RWPE1 (cell line): ENCODE measurements at regions not wholly inside any gene's neighbourhood (a gene's known extent, or its start where the extent isn't known, plus 50 kb on each side); places are given as distances from the start of the nearest gene placed in this dataset.
"Not testable (repeated sequence)": the region's sequence is repeated elsewhere in the genome, so short reads cannot be mapped to it uniquely, and the experiment has no call there.

Experiments used
- CTCF ChIA-PET: fragments of 350-600 bp; sonication (Branson Sonifier 250); formaldehyde crosslinking; extraction: SDS; loops from one replicate; lab custom pipeline; 2021; lab: Yijun Ruan, JAX
- POLR2A ChIA-PET: fragments of 400-600 bp; formaldehyde crosslinking; extraction: SDS; loops from one replicate; lab custom pipeline; 2020; ENCODE audit warnings: antibody characterized with exemption; ENCODE audit not compliant: low non-redundant PET; lab: Yijun Ruan, JAX
- DNase-seq: peaks from one replicate; pipeline ENCODE4 v3.0.0; 2012; ENCODE audit warnings: low spot score
- H3K27ac ChIP-seq: fragments of 450-650 bp; 2 replicates; pipeline ENCODE4 v1.5.1; 2017
- TF ChIP-seq, protein P1 (sequence below): fragments of 450-650 bp; conservative IDR thresholded peaks from 2 replicates; pipeline ENCODE4 v1.5.1; 2017; ENCODE audit warnings: low read depth, mild to moderate bottlenecking

- CTCF ChIA-PET: interaction anchor here (0.7 kb wide), 1 partner anchor 43 kb away, joined by 5 read pairs; no protein-coding TSS in a partner anchor
- TF ChIP-seq, protein P1, sequence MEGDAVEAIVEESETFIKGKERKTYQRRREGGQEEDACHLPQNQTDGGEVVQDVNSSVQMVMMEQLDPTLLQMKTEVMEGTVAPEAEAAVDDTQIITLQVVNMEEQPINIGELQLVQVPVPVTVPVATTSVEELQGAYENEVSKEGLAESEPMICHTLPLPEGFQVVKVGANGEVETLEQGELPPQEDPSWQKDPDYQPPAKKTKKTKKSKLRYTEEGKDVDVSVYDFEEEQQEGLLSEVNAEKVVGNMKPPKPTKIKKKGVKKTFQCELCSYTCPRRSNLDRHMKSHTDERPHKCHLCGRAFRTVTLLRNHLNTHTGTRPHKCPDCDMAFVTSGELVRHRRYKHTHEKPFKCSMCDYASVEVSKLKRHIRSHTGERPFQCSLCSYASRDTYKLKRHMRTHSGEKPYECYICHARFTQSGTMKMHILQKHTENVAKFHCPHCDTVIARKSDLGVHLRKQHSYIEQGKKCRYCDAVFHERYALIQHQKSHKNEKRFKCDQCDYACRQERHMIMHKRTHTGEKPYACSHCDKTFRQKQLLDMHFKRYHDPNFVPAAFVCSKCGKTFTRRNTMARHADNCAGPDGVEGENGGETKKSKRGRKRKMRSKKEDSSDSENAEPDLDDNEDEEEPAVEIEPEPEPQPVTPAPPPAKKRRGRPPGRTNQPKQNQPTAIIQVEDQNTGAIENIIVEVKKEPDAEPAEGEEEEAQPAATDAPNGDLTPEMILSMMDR: no peak
- no peak overlapping the region for H3K27ac ChIP-seq
- POLR2A ChIA-PET: no interaction called here
- DNase-seq: no peak
Observed at GRCh38 chr13:99731747-99732146, 230.5 kb downstream of the TM9SF2 start.

GRCh38 chr13:99730403-99730802, 229.1 kb downstream of the TM9SF2 start:
- DNase-seq: no peak
- H3K27ac ChIP-seq: no peak overlapping the region
- ChIA-PET POLR2A (no interaction called here), CTCF (interaction anchor here (0.6 to 0.7 kb wide), 2 partner anchors 41 to 45 kb away, joined by 4 to 7 read pairs; no protein-coding TSS in a partner anchor)
- TF ChIP-seq, protein P1: no peak

GRCh38 chr13:99729745-99730144, 228.5 kb downstream of the TM9SF2 start:
- no peak for DNase-seq
- POLR2A ChIA-PET: no interaction called here
- CTCF ChIA-PET: interaction anchor here (0.7 kb wide), 1 partner anchor 45 kb away, joined by 7 read pairs; no protein-coding TSS in a partner anchor
- TF ChIP-seq, protein P1: no peak
- no peak overlapping the region for H3K27ac ChIP-seq

GRCh38 chr13:99727651-99728050, 226.4 kb downstream of the TM9SF2 start:
- CTCF ChIA-PET, POLR2A ChIA-PET, DNase-seq, H3K27ac ChIP-seq: not testable (repeated sequence)

- DNase-seq: no peak
- H3K27ac ChIP-seq: no peak overlapping the region
- CTCF ChIA-PET: no interaction called here
- POLR2A ChIA-PET: no interaction called here
- TF ChIP-seq, protein P1: no peak
Observed at GRCh38 chr13:99726282-99726894, 225.1 kb downstream of the TM9SF2 start.

DNA sequence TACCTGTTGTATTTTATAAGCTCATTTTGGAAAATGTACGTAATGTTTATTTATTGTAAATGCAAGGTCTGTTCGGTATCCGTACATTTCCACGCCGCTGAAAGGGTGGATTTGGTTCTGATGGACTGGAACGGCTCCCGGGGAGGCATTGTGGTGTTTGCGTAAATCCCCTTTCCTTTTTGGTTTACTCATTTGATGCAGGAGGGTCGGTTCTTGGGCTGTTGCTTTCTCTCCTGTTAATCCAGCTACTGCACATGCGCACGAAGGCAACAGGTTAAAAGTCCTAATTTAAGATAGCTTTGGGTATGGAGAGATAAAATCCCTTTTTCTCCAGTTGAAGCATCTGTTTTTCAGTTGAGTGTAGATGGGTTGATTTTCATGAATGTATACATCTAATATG, 224.4 kb downstream of the TM9SF2 start:
- ChIA-PET CTCF (no interaction called here), POLR2A (no interaction called here)
- TF ChIP-seq, protein P1: no peak
- H3K27ac ChIP-seq: no peak overlapping the region
- DNase-seq: no peak

GRCh38 chr13:99724633-99725517, 223.6 kb downstream of the TM9SF2 start:
- no peak for DNase-seq
- ChIA-PET POLR2A (no interaction called here), CTCF (no interaction called here)
- H3K27ac ChIP-seq: no peak overlapping the region
- TF ChIP-seq, protein P1: no peak
